ENCODE measurements at regions not wholly inside any gene's neighbourhood (a gene's known extent, or its start where the extent isn't known, plus 50 kb on each side); places are given as distances from the start of the nearest gene placed in this dataset.

GRCh38 chr1:17932164-17932563 lies 175.4 kb upstream of the IGSF21 start:
- DNase-seq (ENCODE audit: low spot score) = no peak

GRCh38 chr1:17933501-17933900 lies 174.1 kb upstream of the IGSF21 start:
- no peak for DNase-seq (ENCODE audit: low spot score)

GRCh38 chr1:17933971-17934370 lies 173.6 kb upstream of the IGSF21 start:
- no peak for DNase-seq (ENCODE audit: low spot score)

- no peak for DNase-seq (ENCODE audit: low spot score)
Measured at GRCh38 chr1:17935230-17935629, 172.4 kb upstream of the IGSF21 start.

- no peak for DNase-seq (ENCODE audit: low spot score)
Measured at GRCh38 chr1:17941431-17942189, 166.0 kb upstream of the IGSF21 start.

GRCh38 chr1:17943506-17943905 lies 164.1 kb upstream of the IGSF21 start:
- no peak for DNase-seq (ENCODE audit: low spot score)

- DNase-seq (ENCODE audit: low spot score) = no peak
Measured at GRCh38 chr1:17944646-17945045, 163.0 kb upstream of the IGSF21 start.

- no peak for DNase-seq (ENCODE audit: low spot score)
Measured at GRCh38 chr1:17946434-17946833, 161.2 kb upstream of the IGSF21 start.

GRCh38 chr1:17948594-17948993 lies 159.0 kb upstream of the IGSF21 start:
- no peak for DNase-seq (ENCODE audit: low spot score)

- DNase-seq (ENCODE audit: low spot score) = no peak
Measured at GRCh38 chr1:17949511-17949910, 158.1 kb upstream of the IGSF21 start.

GRCh38 chr1:17950728-17951127 lies 156.9 kb upstream of the IGSF21 start:
- no peak for DNase-seq (ENCODE audit: low spot score)

GRCh38 chr1:17952506-17952905 lies 155.1 kb upstream of the IGSF21 start:
- no peak for DNase-seq (ENCODE audit: low spot score)

- DNase-seq (ENCODE audit: low spot score) = no peak
Measured at GRCh38 chr1:17953921-17954320, 153.7 kb upstream of the IGSF21 start.

- DNase-seq (ENCODE audit: low spot score) = no peak
Measured at GRCh38 chr1:17955302-17956285, 152.0 kb upstream of the IGSF21 start.

GRCh38 chr1:17957588-17958267 lies 149.9 kb upstream of the IGSF21 start:
- no peak for DNase-seq (ENCODE audit: low spot score)

- no peak for DNase-seq (ENCODE audit: low spot score)
Measured at GRCh38 chr1:17958704-17959103, 148.9 kb upstream of the IGSF21 start.

- DNase-seq (ENCODE audit: low spot score) = no peak
Measured at GRCh38 chr1:17963513-17963912, 144.1 kb upstream of the IGSF21 start.

- no peak for DNase-seq (ENCODE audit: low spot score)
Measured at GRCh38 chr1:17965515-17966100, 142.0 kb upstream of the IGSF21 start.

- no peak for DNase-seq (ENCODE audit: low spot score)
Measured at GRCh38 chr1:17966341-17966740, 141.3 kb upstream of the IGSF21 start.

- no peak for DNase-seq (ENCODE audit: low spot score)
Measured at GRCh38 chr1:17967623-17968255, 139.9 kb upstream of the IGSF21 start.

- no peak for DNase-seq (ENCODE audit: low spot score)
Measured at GRCh38 chr1:17970757-17971156, 136.8 kb upstream of the IGSF21 start.

- no peak for DNase-seq (ENCODE audit: low spot score)
Measured at GRCh38 chr1:17973694-17974093, 133.9 kb upstream of the IGSF21 start.
